GM23338 (cell line): ENCODE measurements at regions not wholly inside any gene's neighbourhood (a gene's known extent, or its start where the extent isn't known, plus 50 kb on each side); places are given as distances from the start of the nearest gene placed in this dataset.

Experiments
- ATAC-seq: fragments of 200-7000 bp; cut with Tn5 transposase; 3 replicates; pipeline ENCODE4 v1.9.1; 2020
- DNase-seq: peaks from one replicate; pipeline ENCODE4 v3.0.0-alpha.2; 2015; ENCODE audit warnings: low spot score
- H2AFZ ChIP-seq: fragments of 200-600 bp; sonication (generic); 2 replicates; pipeline ENCODE4 v1.8.0; 2016; ENCODE audit warnings: antibody characterized with exemption, mild to moderate bottlenecking, moderate library complexity
- H3F3A ChIP-seq: fragments of 200-600 bp; sonication (generic); replicated peaks from 2 replicates; pipeline ENCODE4 v1.8.0; 2017; ENCODE audit warnings: antibody characterized with exemption, mixed run types, low read depth
- H3K27ac ChIP-seq: fragments of 200-600 bp; sonication (generic); 2 replicates; pipeline ENCODE4 v1.6.1; 2016; ENCODE audit warnings: low read depth
- H3K27me3 ChIP-seq: fragments of 200-600 bp; sonication (generic); 2 replicates; pipeline ENCODE4 v1.8.0; 2016; ENCODE audit warnings: mild to moderate bottlenecking, mixed run types, moderate library complexity; ENCODE audit not compliant: insufficient read depth
- H3K36me3 ChIP-seq: fragments of 200-600 bp; sonication (generic); 2 replicates; pipeline ENCODE4 v1.8.0; 2016; ENCODE audit warnings: mild to moderate bottlenecking; ENCODE audit not compliant: insufficient read depth
- H3K4me1 ChIP-seq: fragments of 200-600 bp; sonication (generic); 2 replicates; pipeline ENCODE4 v1.8.0; 2016; ENCODE audit warnings: mild to moderate bottlenecking, moderate library complexity; ENCODE audit not compliant: insufficient read depth
- H3K4me2 ChIP-seq: fragments of 200-600 bp; sonication (generic); 2 replicates; pipeline ENCODE4 v1.7.1; 2017; ENCODE audit warnings: mixed run types
- H3K4me3 ChIP-seq: fragments of 200-600 bp; sonication (generic); 2 replicates; pipeline ENCODE4 v1.6.1; 2016; ENCODE audit warnings: mixed run types
- H3K79me2 ChIP-seq: fragments of 200-600 bp; sonication (generic); replicated peaks from 2 replicates; pipeline ENCODE4 v1.8.0; 2017; ENCODE audit warnings: mild to moderate bottlenecking; ENCODE audit not compliant: insufficient read depth
- H3K9me2 ChIP-seq: fragments of 200-600 bp; sonication (generic); 2 replicates; pipeline ENCODE4 v1.8.0; 2017; ENCODE audit not compliant: insufficient read depth
- H4K20me1 ChIP-seq: fragments of 200-600 bp; sonication (generic); replicated peaks from 2 replicates; pipeline ENCODE4 v1.8.0; 2017; ENCODE audit warnings: mild to moderate bottlenecking; ENCODE audit not compliant: insufficient read depth
- H3K27ac Mint-ChIP-seq: 2 replicates; pipeline ENCODE4 v1.8.0; 2020; ENCODE audit warnings: inconsistent platforms, mild to moderate bottlenecking, moderate library complexity, mixed read lengths
- H3K27me3 Mint-ChIP-seq: 3 replicates; pipeline ENCODE4 v1.8.0; 2022; ENCODE audit warnings: low read depth, mild to moderate bottlenecking, moderate library complexity, mixed read lengths, inconsistent platforms; ENCODE audit not compliant: insufficient read depth, poor library complexity
- H3K36me3 Mint-ChIP-seq: 3 replicates; pipeline ENCODE4 v1.8.0; 2021; ENCODE audit warnings: low read depth, mild to moderate bottlenecking, inconsistent platforms, moderate library complexity, mixed read lengths
- H3K4me1 Mint-ChIP-seq: 3 replicates; pipeline ENCODE4 v1.8.0; 2020; ENCODE audit warnings: mild to moderate bottlenecking, inconsistent platforms, mixed read lengths
- H3K4me3 Mint-ChIP-seq: 3 replicates; pipeline ENCODE4 v1.8.0; 2021; ENCODE audit warnings: moderate library complexity, mild to moderate bottlenecking, inconsistent platforms, mixed read lengths
- H3K9me3 Mint-ChIP-seq: 3 replicates; pipeline ENCODE4 v1.8.0; 2020; ENCODE audit warnings: moderate library complexity, mild to moderate bottlenecking, inconsistent platforms, mixed read lengths
- CREB1 ChIP-seq: fragments of 250-450 bp; sonication (Bioruptor Pico); IDR thresholded peaks from 2 replicates; pipeline ENCODE4 v1.5.0; 2020; ENCODE audit warnings: low read depth, mild to moderate bottlenecking, moderate library complexity
- EZH2 ChIP-seq: fragments of 200-600 bp; sonication (generic); IDR thresholded peaks from one replicate; pipeline ENCODE4 v1.8.0; 2017; ENCODE audit warnings: antibody characterized with exemption, mild to moderate bottlenecking, low read depth; ENCODE audit not compliant: unreplicated experiment
- JUNB ChIP-seq: IDR thresholded peaks from one replicate; pipeline ENCODE4 v1.6.1; 2016; ENCODE audit warnings: antibody characterized with exemption; ENCODE audit not compliant: unreplicated experiment
- NANOG ChIP-seq: IDR thresholded peaks from 2 replicates; pipeline ENCODE4 v1.6.1; 2016; ENCODE audit warnings: antibody characterized with exemption, borderline replicate concordance
- POLR2AphosphoS5 ChIP-seq: IDR thresholded peaks from 2 replicates; pipeline ENCODE4 v1.6.1; 2016; ENCODE audit warnings: antibody characterized with exemption, low read depth
- REST ChIP-seq: IDR thresholded peaks from one replicate; pipeline ENCODE4 v1.6.1; 2018; ENCODE audit warnings: antibody characterized with exemption; ENCODE audit not compliant: unreplicated experiment
- STAT1 ChIP-seq: IDR thresholded peaks from one replicate; pipeline ENCODE4 v1.6.1; 2016; ENCODE audit warnings: antibody characterized with exemption; ENCODE audit not compliant: unreplicated experiment
- ZNF114 ChIP-seq: fragments of 250-450 bp; sonication (Bioruptor Pico); IDR thresholded peaks from 2 replicates; pipeline ENCODE4 v1.5.0; 2020; ENCODE audit warnings: mild to moderate bottlenecking, moderate library complexity
- ZNF462 ChIP-seq: fragments of 250-450 bp; sonication (Bioruptor Pico); IDR thresholded peaks from 2 replicates; pipeline ENCODE4 v1.5.0; 2020; ENCODE audit warnings: mild to moderate bottlenecking, moderate library complexity

GRCh38 chr1:57578680-57579079, 154.8 kb upstream of the DAB1 start:
- no peaks in the 10 kb centered on the region for H3K36me3 ChIP-seq
- no peak for DNase-seq
- peaks cover 11% of the 10 kb centered on the region; the same call in 2 of the 3 replicates for H3K4me1 Mint-ChIP-seq
- H3K4me3 Mint-ChIP-seq, result no peak overlapping the region
- H3K27ac ChIP-seq, result no peak overlapping the region
- H3K27me3 Mint-ChIP-seq, result no peaks in the 10 kb centered on the region
- no peaks in the 10 kb centered on the region for H3F3A ChIP-seq
- no peaks in the 10 kb centered on the region for H4K20me1 ChIP-seq
- H3K9me3 Mint-ChIP-seq, result no peaks in the 10 kb centered on the region; the same call in 2 of the 3 replicates
- H3K4me1 ChIP-seq, result no peaks in the 10 kb centered on the region
- H3K27ac Mint-ChIP-seq, result no peak overlapping the region; the same call in 1 of the 2 replicates
- H3K4me3 ChIP-seq, result no peak overlapping the region
- H3K36me3 Mint-ChIP-seq, result no peaks in the 10 kb centered on the region
- TF ChIP-seq ZNF114, result no peak
- TF ChIP-seq STAT1, result no peak
- no peak for TF ChIP-seq EZH2
- no peak for TF ChIP-seq NANOG
- no peaks in the 10 kb centered on the region for H3K27me3 ChIP-seq
- ATAC-seq, result no peak
- H3K4me2 ChIP-seq, result no peak overlapping the region
- H3K79me2 ChIP-seq, result no peaks in the 10 kb centered on the region
- H3K9me2 ChIP-seq, result 0 out of 2 replicates have a peak, but pooled peaks cover 5% of the 10 kb centered on the region
- H2AFZ ChIP-seq, result no peak overlapping the region

- no peak for DNase-seq
- Histone ChIP-seq H3K4me2 (no peak overlapping the region), H3K36me3 (no peaks in the 10 kb centered on the region), H4K20me1 (no peaks in the 10 kb centered on the region), H3K4me1 (no peaks in the 10 kb centered on the region), H3K27me3 (no peaks in the 10 kb centered on the region), H3K79me2 (no peaks in the 10 kb centered on the region), H3K4me3 (no peak overlapping the region), H3K27ac (no peak overlapping the region), H3K9me2 (0 out of 2 replicates have a peak, but pooled peaks cover 5% of the 10 kb centered on the region), H3F3A (no peaks in the 10 kb centered on the region), H2AFZ (no peak overlapping the region)
- ATAC-seq, result no peak
- no peaks in the 10 kb centered on the region for H3K27me3 Mint-ChIP-seq
- H3K9me3 Mint-ChIP-seq, result no peaks in the 10 kb centered on the region; the same call in 2 of the 3 replicates
- no peak overlapping the region for H3K27ac Mint-ChIP-seq
- H3K4me1 Mint-ChIP-seq, result peaks cover 11% of the 10 kb centered on the region; the same call in 2 of the 3 replicates
- TF ChIP-seq CREB1 (CRISPR knock-in tag) (no peak), JUNB (no peak)
- no peaks in the 10 kb centered on the region for H3K36me3 Mint-ChIP-seq
- H3K4me3 Mint-ChIP-seq, result no peak overlapping the region
These were observed 154.2 kb upstream of the DAB1 start for GRCh38 chr1:57578099-57578498.

GRCh38 chr1:57576756-57577155, 152.9 kb upstream of the DAB1 start:
- H3K36me3 Mint-ChIP-seq, result no peaks in the 10 kb centered on the region
- H3K9me2 ChIP-seq, result peaks cover 9% of the 10 kb centered on the region; the same call in 1 of the 2 replicates
- ATAC-seq, result no peak
- TF ChIP-seq ZNF462 (CRISPR knock-in tag) (no peak), REST (no peak), POLR2AphosphoS5 (no peak), CREB1 (CRISPR knock-in tag) (no peak)

More at GRCh38 chr1:57576756-57577155, 152.9 kb upstream of the DAB1 start:
- Histone ChIP-seq H3K27me3 (no peaks in the 10 kb centered on the region), H2AFZ (no peak overlapping the region), H4K20me1 (no peaks in the 10 kb centered on the region), H3K36me3 (no peaks in the 10 kb centered on the region), H3K4me3 (no peak overlapping the region), H3F3A (no peaks in the 10 kb centered on the region), H3K4me2 (no peak overlapping the region), H3K79me2 (no peaks in the 10 kb centered on the region), H3K27ac (no peak overlapping the region), H3K4me1 (no peaks in the 10 kb centered on the region)
- no peaks in the 10 kb centered on the region; the same call in 2 of the 3 replicates for H3K9me3 Mint-ChIP-seq
- H3K4me1 Mint-ChIP-seq, result peaks cover 11% of the 10 kb centered on the region; the same call in 2 of the 3 replicates
- H3K4me3 Mint-ChIP-seq, result no peak overlapping the region
- no peak for DNase-seq
- H3K27me3 Mint-ChIP-seq, result no peaks in the 10 kb centered on the region
- no peak overlapping the region for H3K27ac Mint-ChIP-seq
